ENCODE measurements at regions not wholly inside any gene's neighbourhood (a gene's known extent, or its start where the extent isn't known, plus 50 kb on each side); places are given as distances from the start of the nearest gene placed in this dataset.

- H3K4me1 ChIP-seq (ENCODE audit: insufficient read depth, low read length) = no peaks in the 10 kb centered on the region
- no peak overlapping the region for H2BK5ac ChIP-seq (ENCODE audit: insufficient read length, low read length)
- no peak overlapping the region for H4K5ac ChIP-seq (ENCODE audit: insufficient read length, low read depth, low read length)
- H2AK5ac ChIP-seq (ENCODE audit: insufficient read length, low read length) = no peak overlapping the region
- Mint-ChIP-seq H3K4me3 (no peak overlapping the region), H3K27ac (no peak overlapping the region), H3K9me3 (no peaks in the 10 kb centered on the region; a peak in 2 of 5 replicates), H3K36me3 (ENCODE audit: insufficient read depth in 1 of 3, low read depth in 3 of 3) (no peaks in the 10 kb centered on the region), H3K27me3 (ENCODE audit: low read depth) (peaks cover 2% of the 10 kb centered on the region; the same call in 1 of the 2 replicates), H3K4me1 (peaks cover 4 to 7% of the 10 kb centered on the region in 2 experiments; a peak in 3 of 4 replicates)
- no peak overlapping the region for H3K18ac ChIP-seq (ENCODE audit: insufficient read length, low read depth, low read length)
- no peak overlapping the region for H2BK20ac ChIP-seq (ENCODE audit: low read depth, low read length, poor library complexity, severe bottlenecking)
- H3K9ac ChIP-seq (ENCODE audit: extremely low read depth, insufficient read length, low read length) = no peak overlapping the region
- no peaks in the 10 kb centered on the region; the same call in 1 of the 2 replicates for H3K27me3 ChIP-seq (ENCODE audit: insufficient read depth, low read length)
- WGBS (ENCODE audit: extremely low coverage, insufficient read length, low lambda C conversion rate) = no CpG with 5 or more reads among the region's 17 CpGs
- no peaks in the 10 kb centered on the region for H3K79me2 ChIP-seq (ENCODE audit: insufficient read depth, low read length)
- H2AFZ ChIP-seq (ENCODE audit: low read length) = no peak overlapping the region
- no peak overlapping the region for H3K56ac ChIP-seq (ENCODE audit: insufficient read length, low read depth, low read length)
- H2BK15ac ChIP-seq (ENCODE audit: low read depth, low read length) = no peak overlapping the region
- no peak overlapping the region for H3K14ac ChIP-seq (ENCODE audit: insufficient read depth, low read length)
- H4K91ac ChIP-seq (ENCODE audit: insufficient read length, low read depth, low read length) = no peak overlapping the region
- no peaks in the 10 kb centered on the region for H3K23me2 ChIP-seq (ENCODE audit: insufficient read length, low read depth, low read length, poor library complexity, severe bottlenecking)
- no peak overlapping the region for H3T11ph ChIP-seq (ENCODE audit: low read length)
- H4K20me1 ChIP-seq (ENCODE audit: control insufficient read depth, insufficient read depth, insufficient read length) = no peaks in the 10 kb centered on the region
- H4K8ac ChIP-seq (replicated peaks; ENCODE audit: insufficient read length, low read depth, low read length) = no peak overlapping the region
- H3K4ac ChIP-seq (ENCODE audit: low read depth, low read length) = no peak overlapping the region
- no peak overlapping the region for H3K23ac ChIP-seq (ENCODE audit: insufficient read length, low read depth, low read length)
- H2BK120ac ChIP-seq (ENCODE audit: low read depth, low read length, poor library complexity, severe bottlenecking) = no peak overlapping the region
- no peak overlapping the region for H2BK12ac ChIP-seq (ENCODE audit: insufficient read length, low read depth, low read length)
- H3K4me2 ChIP-seq (ENCODE audit: insufficient read depth, insufficient read length, low read length) = no peak overlapping the region
- DNase-seq = no peak
- TF ChIP-seq CTCF (conservative IDR thresholded peaks at IDR 0.05) = no peak
- no peaks in the 10 kb centered on the region for H3K79me1 ChIP-seq (ENCODE audit: insufficient read depth, low read depth, low read length, poor library complexity, severe bottlenecking)
- H3K9me3 ChIP-seq (ENCODE audit: control insufficient read depth, low read depth, low read length) = no peaks in the 10 kb centered on the region
- H3K27ac ChIP-seq (ENCODE audit: insufficient read length, low read depth, low read length) = no peak overlapping the region
These were observed 446.3 kb downstream of the TCERG1L start for GRCh38 chr10:130864961-130865818.

All from H9 (cell line).